HepG2 (cell line): ENCODE measurements at regions not wholly inside any gene's neighbourhood (a gene's known extent, or its start where the extent isn't known, plus 50 kb on each side); places are given as distances from the start of the nearest gene placed in this dataset.

ENCODE experiments used
- ADNP ChIP-seq: sonication (generic); formaldehyde crosslinking; IDR thresholded peaks from 2 replicates; pipeline ENCODE4 v1.4.0; 2020; ENCODE audit warnings: missing genetic modification reagents
- ARID4A ChIP-seq: sonication (generic); formaldehyde crosslinking; IDR thresholded peaks from 2 replicates; pipeline ENCODE4 v1.5.0; 2020; ENCODE audit warnings: mild to moderate bottlenecking, missing genetic modification reagents, borderline replicate concordance
- ASH2L ChIP-seq: fragments of 300-600, 200-600 bp; sonication (generic); IDR thresholded peaks from 2 replicates; pipeline ENCODE4 v1.7.0; 2017; ENCODE audit warnings: low read depth, mild to moderate bottlenecking, moderate library complexity, mixed read lengths, low read length; ENCODE audit not compliant: insufficient read length
- STAG1 ChIP-seq: sonication (generic); formaldehyde crosslinking; IDR thresholded peaks from 2 replicates; pipeline ENCODE4 v1.4.0; 2020; ENCODE audit warnings: missing genetic modification reagents
- ZNF142 ChIP-seq: sonication (generic); formaldehyde crosslinking; IDR thresholded peaks from 2 replicates; pipeline ENCODE4 v1.4.0; 2020; ENCODE audit warnings: missing genetic modification reagents

- no peak for TF ChIP-seq ARID4A
- no peak for TF ChIP-seq STAG1 (CRISPR knock-in tag)
- TF ChIP-seq ADNP (CRISPR knock-in tag): no peak
- no peak for TF ChIP-seq ASH2L
- TF ChIP-seq ZNF142: no peak
Measured at GRCh38 chr1:57707631-57708030, 283.8 kb upstream of the DAB1 start (continued).
